B cell (primary cell): ENCODE measurements at regions not wholly inside any gene's neighbourhood (a gene's known extent, or its start where the extent isn't known, plus 50 kb on each side); places are given as distances from the start of the nearest gene placed in this dataset.
"Not testable (repeated sequence)": the region's sequence is repeated elsewhere in the genome, so short reads cannot be mapped to it uniquely, and the experiment has no call there.

Experiments used
- ATAC-seq: fragments of 200-7000 bp; cut with Tn5 transposase; one replicate; pipeline ENCODE4 v1.10.0; 2021; ENCODE audit warnings: low read depth, mild to moderate bottlenecking, moderate number of reproducible peaks, moderate library complexity
- CTCF ChIA-PET: fragments of 350-600 bp; sonication (Branson Sonifier 250); formaldehyde crosslinking; loops from one replicate; lab custom pipeline; 2021; ENCODE audit warnings: antibody characterized with exemption, inconsistent platforms; lab: Charles Lee
- POLR2A ChIA-PET: fragments of 350-600 bp; sonication (Branson Sonifier 250); formaldehyde crosslinking; loops from one replicate; lab custom pipeline; 2021; ENCODE audit warnings: antibody characterized with exemption; lab: Charles Lee
- DNase-seq: peaks from one replicate; pipeline ENCODE4 v3.0.0; 2013
- H2AFZ ChIP-seq: 2 replicates; pipeline ENCODE4 v1.6.1; 2012; ENCODE audit warnings: mild to moderate bottlenecking, low read depth, low read length; ENCODE audit not compliant: insufficient read depth, poor library complexity, severe bottlenecking
- H3K27ac ChIP-seq, 2 donors: 1 replicate in 1 of 2; 2 replicates in 1 of 2; pipeline ENCODE4 v1.5.1; 2012 to 2013; ENCODE audit warnings: low read length in 2 of 2, mild to moderate bottlenecking in 2 of 2, moderate library complexity in 1 of 2
- H3K27me3 ChIP-seq, 4 experiments: fragments of 200-600 bp in 1 of 4; sonication (generic) in 1 of 4; replicated peaks in 1 of 4; 1 replicate in 2 of 4; 2 replicates in 2 of 4; pipeline versions ENCODE4 v1.6.1 to v1.7.0; 2013 to 2016; ENCODE audit warnings: low read length in 3 of 4, mild to moderate bottlenecking in 2 of 4, mixed read lengths in 1 of 4, moderate library complexity in 1 of 4; ENCODE audit not compliant: insufficient read depth in 4 of 4, control insufficient read depth in 3 of 4; ENCODE audit errors: control extremely low read depth in 1 of 4
- H3K36me3 ChIP-seq, 2 experiments: replicated peaks in 1 of 2; 1 replicate in 1 of 2; 2 replicates in 1 of 2; pipeline versions ENCODE4 v1.6.1 to v1.7.1; 2013; ENCODE audit warnings: low read length in 1 of 2; ENCODE audit not compliant: insufficient read depth in 2 of 2, control insufficient read depth in 1 of 2; ENCODE audit errors: control extremely low read depth in 1 of 2, extremely low read depth in 1 of 2
- H3K4me1 ChIP-seq, 2 donors: fragments of 200-600 bp in 1 of 2; sonication (generic) in 1 of 2; 1 replicate in 1 of 2; 2 replicates in 1 of 2; pipeline versions ENCODE4 v1.5.1 to v1.6.1; 2013 to 2017; ENCODE audit warnings: low read length in 2 of 2; ENCODE audit not compliant: control insufficient read depth in 2 of 2, insufficient read depth in 2 of 2
- H3K4me2 ChIP-seq: replicated peaks from 2 replicates; pipeline ENCODE3; 2012; ENCODE audit warnings: mild to moderate bottlenecking, low read depth, low read length; ENCODE audit not compliant: poor library complexity, severe bottlenecking
- H3K4me3 ChIP-seq, 5 experiments: fragments of 200-600 bp in 1 of 5; sonication (generic) in 1 of 5; 1 replicate in 3 of 5; 2 replicates in 2 of 5; pipeline versions ENCODE4 v1.5.1 to v1.7.0; 2011 to 2016; ENCODE audit warnings: low read length in 4 of 5, mild to moderate bottlenecking in 4 of 5, low read depth in 2 of 5, control low read depth in 1 of 5, moderate library complexity in 1 of 5; ENCODE audit not compliant: insufficient read depth in 1 of 5; ENCODE audit errors: control extremely low read depth in 1 of 5, extremely low read depth in 1 of 5
- H3K79me2 ChIP-seq: fragments of 200-600 bp; sonication (generic); one replicate; pipeline ENCODE4 v1.6.0; 2016; ENCODE audit warnings: low read length; ENCODE audit not compliant: control insufficient read depth, insufficient read depth
- H3K9ac ChIP-seq: fragments of 200-600 bp; sonication (generic); 2 replicates; pipeline ENCODE4 v1.6.1; 2017; ENCODE audit warnings: mild to moderate bottlenecking, low read length, moderate library complexity
- H3K9me3 ChIP-seq, 3 donors: one replicate each; pipeline versions ENCODE4 v1.6.1 to v1.7.1; 2013; ENCODE audit warnings: low read length in 2 of 3; ENCODE audit not compliant: control insufficient read depth in 2 of 3, insufficient read depth in 1 of 3; ENCODE audit errors: control extremely low read depth in 1 of 3
- H4K20me1 ChIP-seq: 2 replicates; pipeline ENCODE4 v1.6.0; 2012; ENCODE audit warnings: mild to moderate bottlenecking, low read length; ENCODE audit not compliant: insufficient read depth, control insufficient read depth, poor library complexity, severe bottlenecking
- H3K27ac Mint-ChIP-seq: one replicate; pipeline ENCODE4 v1.8.0; 2021; ENCODE audit warnings: mixed read lengths
- H3K27me3 Mint-ChIP-seq: one replicate; pipeline ENCODE4 v1.8.0; 2021; ENCODE audit warnings: mixed read lengths
- H3K4me1 Mint-ChIP-seq: one replicate; pipeline ENCODE4 v1.8.0; 2021; ENCODE audit warnings: mixed read lengths
- H3K4me3 Mint-ChIP-seq: one replicate; pipeline ENCODE4 v1.8.0; 2021; ENCODE audit warnings: mixed read lengths
- H3K9me3 Mint-ChIP-seq: one replicate; pipeline ENCODE4 v1.8.0; 2022; ENCODE audit warnings: mixed read lengths; ENCODE audit not compliant: insufficient read depth
- EZH2 ChIP-seq: IDR thresholded peaks from 2 replicates; pipeline ENCODE4 v1.6.1; 2012; ENCODE audit warnings: borderline replicate concordance, low read depth, mild to moderate bottlenecking, moderate library complexity, low read length; ENCODE audit not compliant: insufficient read depth, poor library complexity, severe bottlenecking
- WGBS: methylation state at CpG from one replicate; pipeline ENCODE4 v1.1.5; 2013; ENCODE audit warnings: missing lambda C conversion rate; ENCODE audit not compliant: insufficient coverage; 5-methylcytosine and 5-hydroxymethylcytosine counted together
- intact Hi-C: fragments of 100-400 bp; cut with micrococcal nuclease; formaldehyde crosslinking; loops from one replicate; pipeline ENCODE4 v1.10.0; 2022
- TF ChIP-seq, protein P1 (sequence below): fragments of 200-600 bp; IDR thresholded peaks from one replicate; pipeline ENCODE4 v1.8.0; 2022; ENCODE audit warnings: antibody characterized with exemption, mild to moderate bottlenecking

DNA sequence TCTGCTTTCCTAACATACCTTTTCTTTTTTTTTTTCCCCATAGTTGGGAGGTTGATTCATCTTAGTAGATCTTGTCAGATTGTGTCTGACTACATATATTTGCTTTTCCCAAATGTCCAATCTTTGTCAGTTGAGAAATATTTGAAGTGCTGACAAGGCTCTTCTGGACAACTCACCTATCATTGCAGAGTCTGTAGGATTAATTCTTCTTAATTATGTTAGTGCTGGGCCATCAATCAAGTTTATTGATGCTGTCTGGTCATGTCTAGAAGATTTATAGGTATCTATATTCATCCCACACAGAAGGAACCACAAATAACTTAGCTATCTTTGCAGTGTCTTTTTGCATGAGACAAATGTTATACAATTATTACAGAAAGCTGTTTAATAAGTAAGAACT is 310.6 kb downstream of the ACTR3B start:
- no peak overlapping the region for H3K4me3 ChIP-seq
- H3K27me3 ChIP-seq: no peaks in the 10 kb centered on the region
- no peaks in the 10 kb centered on the region for H3K79me2 ChIP-seq
- Mint-ChIP-seq H3K27me3 (no peaks in the 10 kb centered on the region), H3K4me1 (no peaks in the 10 kb centered on the region), H3K27ac (no peak overlapping the region), H3K4me3 (no peak overlapping the region), H3K9me3 (no peaks in the 10 kb centered on the region)
- DNase-seq (no peak), ATAC-seq (no peak)
- no peak for TF ChIP-seq EZH2
- TF ChIP-seq, protein P1, sequence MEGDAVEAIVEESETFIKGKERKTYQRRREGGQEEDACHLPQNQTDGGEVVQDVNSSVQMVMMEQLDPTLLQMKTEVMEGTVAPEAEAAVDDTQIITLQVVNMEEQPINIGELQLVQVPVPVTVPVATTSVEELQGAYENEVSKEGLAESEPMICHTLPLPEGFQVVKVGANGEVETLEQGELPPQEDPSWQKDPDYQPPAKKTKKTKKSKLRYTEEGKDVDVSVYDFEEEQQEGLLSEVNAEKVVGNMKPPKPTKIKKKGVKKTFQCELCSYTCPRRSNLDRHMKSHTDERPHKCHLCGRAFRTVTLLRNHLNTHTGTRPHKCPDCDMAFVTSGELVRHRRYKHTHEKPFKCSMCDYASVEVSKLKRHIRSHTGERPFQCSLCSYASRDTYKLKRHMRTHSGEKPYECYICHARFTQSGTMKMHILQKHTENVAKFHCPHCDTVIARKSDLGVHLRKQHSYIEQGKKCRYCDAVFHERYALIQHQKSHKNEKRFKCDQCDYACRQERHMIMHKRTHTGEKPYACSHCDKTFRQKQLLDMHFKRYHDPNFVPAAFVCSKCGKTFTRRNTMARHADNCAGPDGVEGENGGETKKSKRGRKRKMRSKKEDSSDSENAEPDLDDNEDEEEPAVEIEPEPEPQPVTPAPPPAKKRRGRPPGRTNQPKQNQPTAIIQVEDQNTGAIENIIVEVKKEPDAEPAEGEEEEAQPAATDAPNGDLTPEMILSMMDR: no peak
- H4K20me1 ChIP-seq: no peaks in the 10 kb centered on the region
- no peak overlapping the region for H3K27ac ChIP-seq
- no peak overlapping the region for H3K9ac ChIP-seq
- H2AFZ ChIP-seq: no peak overlapping the region
- no peaks in the 10 kb centered on the region for H3K4me1 ChIP-seq
- CTCF ChIA-PET: no interaction called here
- no peak overlapping the region for H3K4me2 ChIP-seq
- no peaks in the 10 kb centered on the region for H3K36me3 ChIP-seq
- intact Hi-C loops: no loop called here
- POLR2A ChIA-PET: no interaction called here
- H3K9me3 ChIP-seq: peaks cover 0 to 3% (median 0%) of the 10 kb centered on the region in 3 donors

GRCh38 chr7:153072806-153073205 is 313.3 kb downstream of the ACTR3B start:
- CTCF ChIA-PET: no interaction called here
- H3K27me3 ChIP-seq: no peaks in the 10 kb centered on the region
- H3K4me1 Mint-ChIP-seq: no peaks in the 10 kb centered on the region

DNA sequence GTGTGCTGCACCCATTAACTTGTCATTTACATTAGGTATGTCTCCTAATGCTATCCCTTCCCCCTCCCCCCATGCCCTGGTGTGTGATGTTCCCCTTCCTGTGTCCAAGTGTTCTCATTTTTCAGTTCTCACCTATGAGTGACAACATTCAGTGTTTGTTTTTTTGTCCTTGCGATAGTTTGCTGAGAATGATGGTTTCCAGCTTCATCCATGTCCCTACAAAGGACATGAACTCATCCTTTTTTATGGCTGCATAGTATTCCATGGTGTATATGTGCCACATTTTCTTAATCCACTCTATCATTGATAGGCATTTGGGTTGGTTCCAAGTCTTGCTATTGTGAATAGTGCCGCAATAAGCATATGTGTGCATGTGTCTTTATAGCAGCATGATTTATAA is 316.7 kb downstream of the ACTR3B start:
- H2AFZ ChIP-seq, H4K20me1 ChIP-seq, H3K79me2 ChIP-seq, H3K4me3 ChIP-seq, H3K4me2 ChIP-seq, H3K4me1 Mint-ChIP-seq, H3K9me3 Mint-ChIP-seq, H3K27ac ChIP-seq, DNase-seq, H3K4me1 ChIP-seq, intact Hi-C loops, H3K27ac Mint-ChIP-seq, H3K4me3 Mint-ChIP-seq, CTCF ChIA-PET, POLR2A ChIA-PET, ATAC-seq, H3K27me3 ChIP-seq, H3K27me3 Mint-ChIP-seq, H3K36me3 ChIP-seq, H3K9ac ChIP-seq: not testable (repeated sequence)
- H3K9me3 ChIP-seq: peaks cover 0 to 10% (median 0%) of the 10 kb centered on the region in 3 donors
- no CpG with 5 or more reads among the region's 2 CpGs for WGBS

More at GRCh38 chr7:153072806-153073205, 313.3 kb downstream of the ACTR3B start:
- Histone ChIP-seq H3K4me1 (no peaks in the 10 kb centered on the region), H3K4me2 (no peak overlapping the region), H3K4me3 (no peak overlapping the region), H3K36me3 (no peaks in the 10 kb centered on the region), H3K79me2 (no peaks in the 10 kb centered on the region), H3K9ac (no peak overlapping the region), H2AFZ (no peak overlapping the region), H4K20me1 (no peaks in the 10 kb centered on the region), H3K27ac (no peak overlapping the region), H3K9me3 (peaks cover 0 to 6% (median 0%) of the 10 kb centered on the region in 3 donors)
- no peaks in the 10 kb centered on the region for H3K27me3 Mint-ChIP-seq
- intact Hi-C loops: no loop called here
- DNase-seq (no peak), ATAC-seq (no peak)
- no peak for TF ChIP-seq EZH2
- TF ChIP-seq, protein P1: no peak
- H3K27ac Mint-ChIP-seq: no peak overlapping the region
- 80% methylated on average over 1 of the region's 4 CpGs for WGBS
- no peaks in the 10 kb centered on the region for H3K9me3 Mint-ChIP-seq
- POLR2A ChIA-PET: no interaction called here
- no peak overlapping the region for H3K4me3 Mint-ChIP-seq
